K562 (cell line): ENCODE measurements at regions not wholly inside any gene's neighbourhood (a gene's known extent, or its start where the extent isn't known, plus 50 kb on each side); places are given as distances from the start of the nearest gene placed in this dataset.

Experiments used
- ATAC-seq: fragments of 200-7000 bp; cut with Tn5 transposase; 3 replicates; pipeline ENCODE4 v1.9.1; 2020; ENCODE audit warnings: moderate library complexity
- BruUV-seq: library from RNA; stranded (reverse); fragments of 400-500 nt; replicated peaks from 2 replicates; lab custom pipeline; 2021; lab: Mats Ljungman, UMichigan
- CTCF ChIA-PET: fragments of 300-600 bp; formaldehyde crosslinking; extraction: SDS; loops from one replicate; lab custom pipeline; 2021; ENCODE audit warnings: low intra/inter-chr PET ratio; lab: Yijun Ruan, JAX
- POLR2A ChIA-PET: fragments of 300-600, 350-650 bp; sonication (Branson Sonifier 250); formaldehyde crosslinking; extraction: SDS; loops from one replicate; lab custom pipeline; 2021; ENCODE audit warnings: antibody characterized with exemption, inconsistent platforms; lab: Yijun Ruan, JAX
- DNase-seq, 4 experiments: peaks; one replicate each; pipeline versions ENCODE4 v3.0.0 to v3.0.0-alpha.2; 2011 to 2018; ENCODE audit warnings: low spot score in 3 of 4, mixed read lengths in 3 of 4; ENCODE audit errors: extremely low read depth in 1 of 4
- FAIRE-seq: peaks from 2 replicates; lab custom pipeline; 2011; peaks lifted over from hg19 to GRCh38; lab: Jason Lieb, UNC
- H2AFZ ChIP-seq: 2 replicates; pipeline ENCODE4 v1.6.0; 2011; ENCODE audit warnings: low read depth, low read length, control low read depth, inconsistent platforms
- H3K27ac ChIP-seq: fragments of 200-600 bp; 3 replicates; pipeline ENCODE4 v1.8.0; 2011; ENCODE audit warnings: low read depth, mild to moderate bottlenecking, control low read depth, inconsistent platforms, low read length, moderate library complexity, mixed read lengths; ENCODE audit errors: extremely low read depth
- H3K27me3 ChIP-seq, 2 experiments: fragments of 300-600 bp in 1 of 2; 2 replicates in 1 of 2; 3 replicates in 1 of 2; pipeline versions ENCODE4 v1.6.0 to v1.8.0; 2011; ENCODE audit warnings: inconsistent platforms in 2 of 2, low read length in 2 of 2, mild to moderate bottlenecking in 1 of 2, mixed read lengths in 1 of 2, moderate library complexity in 1 of 2; ENCODE audit not compliant: control insufficient read depth in 2 of 2, insufficient read depth in 2 of 2
- H3K36me3 ChIP-seq: fragments of 300-600 bp; 3 replicates; pipeline ENCODE4 v1.8.0; 2011; ENCODE audit warnings: mild to moderate bottlenecking, low read length, inconsistent platforms; ENCODE audit not compliant: control insufficient read depth, insufficient read depth
- H3K4me1 ChIP-seq, 2 experiments: fragments of 200-600 bp in 1 of 2; replicated peaks in 1 of 2; 2 replicates in 1 of 2; 3 replicates in 1 of 2; pipeline versions ENCODE4 v1.5.1 to v1.8.0; 2011; ENCODE audit warnings: inconsistent platforms in 2 of 2, low read length in 2 of 2, mild to moderate bottlenecking in 1 of 2, mixed read lengths in 1 of 2, moderate library complexity in 1 of 2; ENCODE audit not compliant: control insufficient read depth in 2 of 2, insufficient read depth in 2 of 2
- H3K4me2 ChIP-seq: 2 replicates; pipeline ENCODE4 v1.6.1; 2011; ENCODE audit warnings: low read length, control low read depth, inconsistent platforms, mixed read lengths; ENCODE audit not compliant: insufficient read depth
- H3K4me3 ChIP-seq: fragments of 200-600 bp; sonication (generic), shearing (Covaris generic); 2 replicates; pipeline ENCODE4 v1.5.1; 2016; ENCODE audit warnings: control low read depth, inconsistent platforms
- H3K79me2 ChIP-seq: fragments of 200-600 bp; 3 replicates; pipeline ENCODE4 v1.8.0; 2011; ENCODE audit warnings: low read length, inconsistent platforms; ENCODE audit not compliant: control insufficient read depth, insufficient read depth
- H3K9ac ChIP-seq, 2 experiments: 2 replicates each; pipeline versions ENCODE4 v1.6.0 to v1.6.1; 2011; ENCODE audit warnings: low read depth in 2 of 2, low read length in 2 of 2, control low read depth in 1 of 2, inconsistent platforms in 1 of 2, mild to moderate bottlenecking in 1 of 2, mixed read lengths in 1 of 2; ENCODE audit not compliant: insufficient read depth in 1 of 2
- H3K9me1 ChIP-seq: one replicate; pipeline ENCODE4 v1.6.0; 2011; ENCODE audit warnings: inconsistent platforms, mild to moderate bottlenecking, low read length, moderate library complexity; ENCODE audit not compliant: control insufficient read depth, insufficient read depth
- H3K9me3 ChIP-seq: replicated peaks from 2 replicates; pipeline ENCODE4 v1.5.1; 2011; ENCODE audit warnings: low read depth, low read length, inconsistent platforms; ENCODE audit not compliant: control insufficient read depth, insufficient read depth
- H4K20me1 ChIP-seq: replicated peaks from 2 replicates; pipeline ENCODE4 v1.6.1; 2011; ENCODE audit warnings: low read length, inconsistent platforms, mixed read lengths; ENCODE audit not compliant: control insufficient read depth, insufficient read depth
- BCL6 ChIP-seq: fragments of 250-450 bp; sonication (Bioruptor Pico); IDR thresholded peaks from 2 replicates; pipeline ENCODE4 v1.4.0; 2020
- CCNT2 ChIP-seq: IDR thresholded peaks from 2 replicates; pipeline ENCODE4 v1.6.1; 2011; ENCODE audit warnings: borderline replicate concordance, low read depth, mild to moderate bottlenecking, moderate library complexity, mixed read lengths, low read length; ENCODE audit not compliant: insufficient read length; ENCODE audit errors: extremely low read depth
- HOXB6 ChIP-seq: fragments of 250-450 bp; sonication (Bioruptor Pico); IDR thresholded peaks from 2 replicates; pipeline ENCODE4 v1.5.1; 2022; ENCODE audit warnings: mild to moderate bottlenecking, borderline replicate concordance
- IFI16 ChIP-seq: fragments of 250-450 bp; sonication (Bioruptor Pico); IDR thresholded peaks from 2 replicates; pipeline ENCODE4 v2.1.2; 2022; ENCODE audit warnings: mild to moderate bottlenecking, inconsistent platforms
- KLF16 ChIP-seq: IDR thresholded peaks from 2 replicates; pipeline ENCODE4 v1.6.1; 2016; ENCODE audit warnings: antibody characterized with exemption
- MCM7 ChIP-seq, 2 experiments: fragments of 450-650 bp; IDR thresholded peaks; 2 replicates each; pipeline ENCODE4 v1.6.1; 2016 to 2018
- NFE2L1 ChIP-seq: fragments of 450-650 bp; IDR thresholded peaks from 2 replicates; pipeline ENCODE4 v1.6.1; 2016; ENCODE audit warnings: missing genetic modification characterization, low read depth, mild to moderate bottlenecking, missing compliant biosample characterization, moderate library complexity, borderline replicate concordance
- NFRKB ChIP-seq: fragments of 450-650 bp; IDR thresholded peaks from 2 replicates; pipeline ENCODE4 v1.6.1; 2016; ENCODE audit warnings: low read depth
- PTRF ChIP-seq: fragments of 450-650 bp; IDR thresholded peaks from 2 replicates; pipeline ENCODE4 v1.6.1; 2016; ENCODE audit warnings: mild to moderate bottlenecking, missing genetic modification characterization, missing compliant biosample characterization
- SRSF3 ChIP-seq: fragments of 200-400 bp; formaldehyde crosslinking; IDR thresholded peaks from 2 replicates; pipeline ENCODE4 v1.6.1; 2016; ENCODE audit warnings: mild to moderate bottlenecking, low read length, moderate library complexity; ENCODE audit not compliant: insufficient read depth
- SUPT5H ChIP-seq: fragments of 450-650 bp; IDR thresholded peaks from 2 replicates; pipeline ENCODE4 v1.6.1; 2016
- ZNF133 ChIP-seq: fragments of 250-450 bp; sonication (Bioruptor Pico); IDR thresholded peaks from 2 replicates; pipeline ENCODE4 v1.4.0; 2020; ENCODE audit warnings: mild to moderate bottlenecking
- ZNF134 ChIP-seq: fragments of 250-450 bp; sonication (Bioruptor Pico); conservative IDR thresholded peaks from 2 replicates; pipeline ENCODE4 v1.4.0; 2020
- ZNF695 ChIP-seq: fragments of 450-650 bp; formaldehyde crosslinking; IDR thresholded peaks from 2 replicates; pipeline ENCODE4 v1.4.0; 2020; ENCODE audit warnings: mild to moderate bottlenecking, moderate library complexity
- whole genome bisulfite sequencing: fragments of 100-300 bp; shearing (Covaris generic); methylation state at CpG from one replicate; pipeline ENCODE4 v1.1.6; 2016; ENCODE audit warnings: low coverage, mixed read lengths; ENCODE audit not compliant: insufficient coverage; ENCODE audit errors: missing lambda C conversion rate; 5-methylcytosine and 5-hydroxymethylcytosine counted together
- in situ Hi-C: fragments of 300-500 bp; cut with MboI; formaldehyde crosslinking; loops from 4 replicates; pipeline ENCODE4 v1.15.0; 2018; ENCODE audit warnings: inconsistent platforms, mixed read lengths
- intact Hi-C: fragments of 100-400 bp; cut with micrococcal nuclease; formaldehyde crosslinking; loops from 2 replicates; pipeline ENCODE4 v1.14.2; 2022
- TF ChIP-seq, protein P1 (sequence below): sonication (generic); formaldehyde crosslinking; IDR thresholded peaks from 2 replicates; pipeline ENCODE4 v1.8.1; 2023; ENCODE audit warnings: missing genetic modification reagents, mild to moderate bottlenecking, borderline replicate concordance

DNA sequence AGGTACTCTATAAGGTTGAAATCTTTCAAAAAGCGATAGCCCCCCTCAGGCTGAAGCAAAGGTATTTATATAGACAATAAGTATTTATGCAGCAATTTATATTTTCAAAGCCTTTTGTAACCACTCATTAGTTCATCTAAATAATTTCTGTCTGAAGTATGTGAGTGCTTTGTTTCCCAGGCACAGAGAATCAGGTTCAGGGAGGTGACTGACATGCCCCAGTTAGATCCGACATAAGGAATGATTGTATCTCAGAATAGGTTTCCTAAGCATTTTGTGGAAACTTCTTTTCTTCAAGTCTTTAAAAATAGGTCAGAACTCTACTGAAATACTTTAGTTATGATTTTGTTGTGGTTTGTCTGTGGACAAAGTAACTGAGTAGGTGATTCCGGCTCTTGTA, 283.4 kb upstream of the G2E3 start:
- H3K4me3 ChIP-seq, result no peak overlapping the region
- no peaks in the 10 kb centered on the region for H3K9me3 ChIP-seq
- no TSS peak for BruUV-seq
- no peaks in the 10 kb centered on the region for H4K20me1 ChIP-seq
- DNase-seq (no peak), ATAC-seq (no peak), FAIRE-seq (no peak)
- no peak overlapping the region for H3K4me2 ChIP-seq
- H2AFZ ChIP-seq, result no peak overlapping the region
- POLR2A ChIA-PET, result no interaction called here
- WGBS, result 0% methylated on average over 3 of the region's 3 CpGs
- no peaks in the 10 kb centered on the region for H3K27me3 ChIP-seq
- intact Hi-C loops, result no loop called here
- no peak overlapping the region for H3K9ac ChIP-seq
- CTCF ChIA-PET, result no interaction called here
- no peaks in the 10 kb centered on the region for H3K4me1 ChIP-seq
- in situ Hi-C loops, result no loop called here
- H3K9me1 ChIP-seq, result no peaks in the 10 kb centered on the region
- TF ChIP-seq KLF16, result no peak
- TF ChIP-seq, all 486 proteins: peak for 0
- no peaks in the 10 kb centered on the region for H3K79me2 ChIP-seq
- H3K36me3 ChIP-seq, result no peaks in the 10 kb centered on the region
- no peak overlapping the region for H3K27ac ChIP-seq

GRCh38 chr14:30277268-30277667, 281.7 kb upstream of the G2E3 start:
- no TSS peak for BruUV-seq
- Histone ChIP-seq H3K79me2 (no peaks in the 10 kb centered on the region), H2AFZ (no peak overlapping the region), H4K20me1 (no peaks in the 10 kb centered on the region), H3K4me3 (no peak overlapping the region), H3K9ac (no peak overlapping the region), H3K9me3 (no peaks in the 10 kb centered on the region), H3K27ac (no peak overlapping the region), H3K4me1 (no peaks in the 10 kb centered on the region), H3K27me3 (no peaks in the 10 kb centered on the region), H3K36me3 (no peaks in the 10 kb centered on the region), H3K4me2 (no peak overlapping the region), H3K9me1 (no peaks in the 10 kb centered on the region)
- 0% methylated on average over 2 of the region's 2 CpGs for WGBS
- ChIA-PET POLR2A (no interaction called here), CTCF (no interaction called here)
- FAIRE-seq (no peak), ATAC-seq (no peak), DNase-seq (no peak)
- intact Hi-C loops, result no loop called here
- in situ Hi-C loops, result no loop called here
- TF ChIP-seq NFRKB (no peak), BCL6 (no peak), ZNF695 (no peak), ZNF134 (CRISPR knock-in tag) (no peak), IFI16 (CRISPR knock-in tag) (no peak), PTRF (tag) (no peak), HOXB6 (CRISPR knock-in tag) (no peak), SRSF3 (no peak), SUPT5H (no peak), CCNT2 (no peak), MCM7 (IDR thresholded peaks at IDR 0.05) (no peak), KLF16 (no peak), ZNF133 (CRISPR knock-in tag) (no peak), NFE2L1 (tag) (no peak)
- TF ChIP-seq, protein P1, sequence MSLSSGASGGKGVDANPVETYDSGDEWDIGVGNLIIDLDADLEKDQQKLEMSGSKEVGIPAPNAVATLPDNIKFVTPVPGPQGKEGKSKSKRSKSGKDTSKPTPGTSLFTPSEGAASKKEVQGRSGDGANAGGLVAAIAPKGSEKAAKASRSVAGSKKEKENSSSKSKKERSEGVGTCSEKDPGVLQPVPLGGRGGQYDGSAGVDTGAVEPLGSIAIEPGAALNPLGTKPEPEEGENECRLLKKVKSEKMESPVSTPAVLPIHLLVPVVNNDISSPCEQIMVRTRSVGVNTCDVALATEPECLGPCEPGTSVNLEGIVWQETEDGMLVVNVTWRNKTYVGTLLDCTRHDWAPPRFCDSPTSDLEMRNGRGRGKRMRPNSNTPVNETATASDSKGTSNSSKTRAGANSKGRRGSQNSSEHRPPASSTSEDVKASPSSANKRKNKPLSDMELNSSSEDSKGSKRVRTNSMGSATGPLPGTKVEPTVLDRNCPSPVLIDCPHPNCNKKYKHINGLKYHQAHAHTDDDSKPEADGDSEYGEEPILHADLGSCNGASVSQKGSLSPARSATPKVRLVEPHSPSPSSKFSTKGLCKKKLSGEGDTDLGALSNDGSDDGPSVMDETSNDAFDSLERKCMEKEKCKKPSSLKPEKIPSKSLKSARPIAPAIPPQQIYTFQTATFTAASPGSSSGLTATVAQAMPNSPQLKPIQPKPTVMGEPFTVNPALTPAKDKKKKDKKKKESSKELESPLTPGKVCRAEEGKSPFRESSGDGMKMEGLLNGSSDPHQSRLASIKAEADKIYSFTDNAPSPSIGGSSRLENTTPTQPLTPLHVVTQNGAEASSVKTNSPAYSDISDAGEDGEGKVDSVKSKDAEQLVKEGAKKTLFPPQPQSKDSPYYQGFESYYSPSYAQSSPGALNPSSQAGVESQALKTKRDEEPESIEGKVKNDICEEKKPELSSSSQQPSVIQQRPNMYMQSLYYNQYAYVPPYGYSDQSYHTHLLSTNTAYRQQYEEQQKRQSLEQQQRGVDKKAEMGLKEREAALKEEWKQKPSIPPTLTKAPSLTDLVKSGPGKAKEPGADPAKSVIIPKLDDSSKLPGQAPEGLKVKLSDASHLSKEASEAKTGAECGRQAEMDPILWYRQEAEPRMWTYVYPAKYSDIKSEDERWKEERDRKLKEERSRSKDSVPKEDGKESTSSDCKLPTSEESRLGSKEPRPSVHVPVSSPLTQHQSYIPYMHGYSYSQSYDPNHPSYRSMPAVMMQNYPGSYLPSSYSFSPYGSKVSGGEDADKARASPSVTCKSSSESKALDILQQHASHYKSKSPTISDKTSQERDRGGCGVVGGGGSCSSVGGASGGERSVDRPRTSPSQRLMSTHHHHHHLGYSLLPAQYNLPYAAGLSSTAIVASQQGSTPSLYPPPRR (CRISPR knock-in tag), result no peak
